ENCODE measurements at regions not wholly inside any gene's neighbourhood (a gene's known extent, or its start where the extent isn't known, plus 50 kb on each side); places are given as distances from the start of the nearest gene placed in this dataset.

DNA sequence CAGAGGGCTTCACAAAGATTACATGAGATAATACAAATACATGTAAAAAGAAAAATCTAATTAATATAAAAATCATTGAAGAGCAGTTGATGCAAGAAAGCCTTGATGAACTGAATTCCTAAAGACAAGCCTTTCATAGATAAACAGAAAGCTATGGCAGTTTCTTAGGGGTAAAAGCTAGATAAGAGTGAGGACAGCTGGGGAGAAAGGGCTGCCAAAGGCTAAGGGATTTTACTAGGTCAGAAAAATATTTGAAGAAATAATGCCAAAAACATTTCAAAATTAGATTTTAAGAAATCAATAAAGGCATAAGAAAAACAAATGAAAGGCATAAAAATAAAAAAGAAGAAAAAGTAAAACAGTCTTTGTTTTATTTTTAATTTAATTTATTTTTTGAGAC, 107.9 kb upstream of the ZNF366 start:
- Histone ChIP-seq H3K4me3 (ENCODE audit: low read depth in 1 of 2, low read length in 2 of 2) (no peak overlapping the region), H3K36me3 (ENCODE audit: insufficient read depth, low read length) (no peaks in the 10 kb centered on the region), H4K20me1 (ENCODE audit: insufficient read depth, low read length) (no peaks in the 10 kb centered on the region), H3K79me2 (ENCODE audit: insufficient read depth, low read length) (no peaks in the 10 kb centered on the region), H3K9me3 (ENCODE audit: insufficient read depth, low read length, severe bottlenecking) (no peaks in the 10 kb centered on the region), H3K4me1 (ENCODE audit: insufficient read depth, low read length) (no peaks in the 10 kb centered on the region), H2AFZ (ENCODE audit: low read depth, low read length) (no peak overlapping the region), H3K4me2 (ENCODE audit: insufficient read depth, low read length) (no peak overlapping the region), H3K9ac (ENCODE audit: low read depth, low read length) (no peak overlapping the region), H3K27ac (ENCODE audit: low read length) (no peak overlapping the region), H3K27me3 (ENCODE audit: insufficient read depth, low read length, poor library complexity) (no peaks in the 10 kb centered on the region)
- DNase-seq (no peak), ATAC-seq (ENCODE audit: insufficient read depth, low read depth) (no peak)
- TF ChIP-seq, protein P1, sequence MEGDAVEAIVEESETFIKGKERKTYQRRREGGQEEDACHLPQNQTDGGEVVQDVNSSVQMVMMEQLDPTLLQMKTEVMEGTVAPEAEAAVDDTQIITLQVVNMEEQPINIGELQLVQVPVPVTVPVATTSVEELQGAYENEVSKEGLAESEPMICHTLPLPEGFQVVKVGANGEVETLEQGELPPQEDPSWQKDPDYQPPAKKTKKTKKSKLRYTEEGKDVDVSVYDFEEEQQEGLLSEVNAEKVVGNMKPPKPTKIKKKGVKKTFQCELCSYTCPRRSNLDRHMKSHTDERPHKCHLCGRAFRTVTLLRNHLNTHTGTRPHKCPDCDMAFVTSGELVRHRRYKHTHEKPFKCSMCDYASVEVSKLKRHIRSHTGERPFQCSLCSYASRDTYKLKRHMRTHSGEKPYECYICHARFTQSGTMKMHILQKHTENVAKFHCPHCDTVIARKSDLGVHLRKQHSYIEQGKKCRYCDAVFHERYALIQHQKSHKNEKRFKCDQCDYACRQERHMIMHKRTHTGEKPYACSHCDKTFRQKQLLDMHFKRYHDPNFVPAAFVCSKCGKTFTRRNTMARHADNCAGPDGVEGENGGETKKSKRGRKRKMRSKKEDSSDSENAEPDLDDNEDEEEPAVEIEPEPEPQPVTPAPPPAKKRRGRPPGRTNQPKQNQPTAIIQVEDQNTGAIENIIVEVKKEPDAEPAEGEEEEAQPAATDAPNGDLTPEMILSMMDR (IDR thresholded peaks at IDR 0.05; ENCODE audit: borderline replicate concordance, extremely low read depth, low read length, poor library complexity, severe bottlenecking) = no peak
- no peak for TF ChIP-seq EZH2 (IDR thresholded peaks at IDR 0.05; ENCODE audit: borderline replicate concordance, low read depth, low read length, severe bottlenecking)

DNA sequence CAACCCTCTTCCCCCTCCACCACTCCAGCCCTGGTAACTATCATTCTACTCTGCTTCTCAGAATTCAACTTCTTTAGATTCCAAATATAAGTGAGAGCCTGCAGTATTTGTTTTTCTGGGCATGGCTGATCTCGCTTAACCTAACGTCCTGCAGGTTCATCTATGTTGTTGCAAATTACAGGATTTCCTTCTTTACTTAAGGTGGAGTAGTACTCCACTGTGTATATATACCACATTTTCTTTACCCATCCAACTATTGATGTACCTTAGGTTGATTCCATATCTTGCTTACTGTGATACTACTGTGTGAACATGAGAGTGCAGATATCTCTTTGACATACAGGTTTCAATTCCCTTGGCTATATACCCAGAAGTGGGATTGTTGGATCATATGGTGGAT, 106.3 kb upstream of the ZNF366 start:
- H3K79me2 ChIP-seq (ENCODE audit: insufficient read depth, low read length) = no peaks in the 10 kb centered on the region
- H3K4me2 ChIP-seq (ENCODE audit: insufficient read depth, low read length) = no peak overlapping the region
- H3K9ac ChIP-seq (ENCODE audit: low read depth, low read length) = no peak overlapping the region
- no peak overlapping the region for H3K27ac ChIP-seq (ENCODE audit: low read length)
- no peak overlapping the region for H3K4me3 ChIP-seq (ENCODE audit: low read depth in 1 of 2, low read length in 2 of 2)
- H3K9me3 ChIP-seq (ENCODE audit: insufficient read depth, low read length, severe bottlenecking) = no peaks in the 10 kb centered on the region
- TF ChIP-seq, protein P1 (IDR thresholded peaks at IDR 0.05; ENCODE audit: borderline replicate concordance, extremely low read depth, low read length, poor library complexity, severe bottlenecking) = no peak
- no peak for TF ChIP-seq EZH2 (IDR thresholded peaks at IDR 0.05; ENCODE audit: borderline replicate concordance, low read depth, low read length, severe bottlenecking)
- ATAC-seq (ENCODE audit: insufficient read depth, low read depth) = no peak
- no peak for DNase-seq
- peaks cover 4% of the 10 kb centered on the region for H3K27me3 ChIP-seq (ENCODE audit: insufficient read depth, low read length, poor library complexity)
- no peak overlapping the region for H2AFZ ChIP-seq (ENCODE audit: low read depth, low read length)
- H4K20me1 ChIP-seq (ENCODE audit: insufficient read depth, low read length) = no peaks in the 10 kb centered on the region
- H3K36me3 ChIP-seq (ENCODE audit: insufficient read depth, low read length) = no peaks in the 10 kb centered on the region
- H3K4me1 ChIP-seq (ENCODE audit: insufficient read depth, low read length) = no peaks in the 10 kb centered on the region

DNA sequence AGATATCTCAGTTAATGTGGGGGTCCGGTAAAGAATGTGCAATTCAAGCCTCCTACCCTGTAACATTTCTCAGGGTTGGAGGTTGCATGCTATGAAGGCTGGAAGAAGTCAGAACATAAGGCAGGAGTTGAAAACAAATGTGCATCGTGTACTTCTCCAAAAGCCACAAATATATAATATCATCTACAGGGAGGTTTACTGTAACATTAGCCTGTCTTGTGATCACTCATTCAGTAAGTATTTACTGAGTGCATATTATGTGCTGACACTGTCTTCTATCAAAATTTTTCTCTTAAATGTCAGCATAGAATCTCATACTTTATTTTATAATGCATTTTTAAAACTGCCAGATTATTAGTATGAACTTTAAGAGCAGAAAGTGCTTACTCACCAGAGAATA, 105.6 kb upstream of the ZNF366 start:
- no peak for DNase-seq
- no peak overlapping the region for H3K27ac ChIP-seq (ENCODE audit: low read length)

More for the DNA sequence above, 105.6 kb upstream of the ZNF366 start:
- no peaks in the 10 kb centered on the region for H4K20me1 ChIP-seq (ENCODE audit: insufficient read depth, low read length)
- H3K4me2 ChIP-seq (ENCODE audit: insufficient read depth, low read length) = no peak overlapping the region
- no peaks in the 10 kb centered on the region for H3K79me2 ChIP-seq (ENCODE audit: insufficient read depth, low read length)
- no peaks in the 10 kb centered on the region for H3K4me1 ChIP-seq (ENCODE audit: insufficient read depth, low read length)
- H3K9me3 ChIP-seq (ENCODE audit: insufficient read depth, low read length, severe bottlenecking) = no peaks in the 10 kb centered on the region
- H3K36me3 ChIP-seq (ENCODE audit: insufficient read depth, low read length) = no peaks in the 10 kb centered on the region
- H3K27me3 ChIP-seq (ENCODE audit: insufficient read depth, low read length, poor library complexity) = peaks cover 4% of the 10 kb centered on the region
- no peak for TF ChIP-seq EZH2 (IDR thresholded peaks at IDR 0.05; ENCODE audit: borderline replicate concordance, low read depth, low read length, severe bottlenecking)
- TF ChIP-seq, protein P1 (IDR thresholded peaks at IDR 0.05; ENCODE audit: borderline replicate concordance, extremely low read depth, low read length, poor library complexity, severe bottlenecking) = no peak
- H2AFZ ChIP-seq (ENCODE audit: low read depth, low read length) = no peak overlapping the region
- ATAC-seq (ENCODE audit: insufficient read depth, low read depth) = no peak
- H3K9ac ChIP-seq (ENCODE audit: low read depth, low read length) = no peak overlapping the region
- no peak overlapping the region for H3K4me3 ChIP-seq (ENCODE audit: low read depth in 1 of 2, low read length in 2 of 2)
